MM.1S (cell line): ENCODE measurements at regions not wholly inside any gene's neighbourhood (a gene's known extent, or its start where the extent isn't known, plus 50 kb on each side); places are given as distances from the start of the nearest gene placed in this dataset.

ENCODE experiments used
- DNase-seq: peaks from one replicate; pipeline ENCODE4 v3.0.0-alpha.2; 2015
- H2AFZ ChIP-seq: fragments of 300-600 bp; sonication (generic); 2 replicates; pipeline ENCODE4 v1.6.0; 2016; ENCODE audit warnings: antibody characterized with exemption, low read length
- H3F3A ChIP-seq: fragments of 300-600 bp; sonication (generic); 2 replicates; pipeline ENCODE4 v1.6.1; 2016; ENCODE audit warnings: mild to moderate bottlenecking, antibody characterized with exemption, low read length, moderate library complexity, mixed read lengths; ENCODE audit not compliant: insufficient read depth
- H3K27ac ChIP-seq: fragments of 300-600 bp; sonication (generic); 2 replicates; pipeline ENCODE4 v1.5.1; 2016; ENCODE audit warnings: mild to moderate bottlenecking, low read length
- H3K27me3 ChIP-seq: fragments of 300-600 bp; sonication (generic); replicated peaks from 2 replicates; pipeline ENCODE4 v1.6.0; 2016; ENCODE audit warnings: low read length; ENCODE audit not compliant: insufficient read depth
- H3K36me3 ChIP-seq: fragments of 300-600 bp; sonication (generic); replicated peaks from 2 replicates; pipeline ENCODE4 v1.6.1; 2016; ENCODE audit warnings: mild to moderate bottlenecking, low read length, mixed read lengths; ENCODE audit not compliant: insufficient read depth
- H3K4me1 ChIP-seq: fragments of 300-600 bp; sonication (generic); 2 replicates; pipeline ENCODE4 v1.6.1; 2016; ENCODE audit warnings: low read length, mixed read lengths
- H3K4me2 ChIP-seq: fragments of 300-600 bp; sonication (generic); 2 replicates; pipeline ENCODE4 v1.6.0; 2016; ENCODE audit warnings: low read depth, low read length
- H3K4me3 ChIP-seq: fragments of 300-600 bp; sonication (generic); 2 replicates; pipeline ENCODE4 v1.5.1; 2016; ENCODE audit warnings: low read length, mixed read lengths
- H3K79me2 ChIP-seq: fragments of 300-600 bp; sonication (generic); 2 replicates; pipeline ENCODE4 v1.6.1; 2016; ENCODE audit warnings: mixed run types, low read length, mixed read lengths
- H3K9ac ChIP-seq: fragments of 300-600 bp; sonication (generic); 2 replicates; pipeline ENCODE4 v1.6.1; 2016; ENCODE audit warnings: low read length, mixed read lengths
- H3K9me2 ChIP-seq: fragments of 300-600 bp; sonication (generic); replicated peaks from 2 replicates; pipeline ENCODE4 v1.6.1; 2016; ENCODE audit warnings: mild to moderate bottlenecking, low read length, mixed read lengths; ENCODE audit not compliant: insufficient read depth
- H3K9me3 ChIP-seq: fragments of 300-600 bp; sonication (generic); replicated peaks from 2 replicates; pipeline ENCODE4 v1.6.1; 2016; ENCODE audit warnings: mild to moderate bottlenecking, low read length, mixed read lengths; ENCODE audit not compliant: insufficient read depth
- H4K20me1 ChIP-seq: fragments of 300-600 bp; sonication (generic); 2 replicates; pipeline ENCODE4 v1.6.1; 2016; ENCODE audit warnings: mild to moderate bottlenecking, low read length, moderate library complexity, mixed read lengths; ENCODE audit not compliant: insufficient read depth
- EZH2 ChIP-seq: fragments of 300-600 bp; sonication (generic); optimal IDR thresholded peaks from 2 replicates; pipeline ENCODE3; 2017; ENCODE audit warnings: low read depth, mild to moderate bottlenecking, antibody characterized with exemption, low read length, mixed read lengths
- EZH2phosphoT487 ChIP-seq: fragments of 300-600 bp; sonication (generic); IDR thresholded peaks from 2 replicates; pipeline ENCODE4 v1.6.1; 2018; ENCODE audit warnings: antibody characterized with exemption, low read length
- TF ChIP-seq, protein P1 (sequence below): fragments of 300-600 bp; sonication (generic); IDR thresholded peaks from 2 replicates; pipeline ENCODE4 v1.5.1; 2016; ENCODE audit warnings: antibody characterized with exemption, low read length, mixed read lengths

DNA sequence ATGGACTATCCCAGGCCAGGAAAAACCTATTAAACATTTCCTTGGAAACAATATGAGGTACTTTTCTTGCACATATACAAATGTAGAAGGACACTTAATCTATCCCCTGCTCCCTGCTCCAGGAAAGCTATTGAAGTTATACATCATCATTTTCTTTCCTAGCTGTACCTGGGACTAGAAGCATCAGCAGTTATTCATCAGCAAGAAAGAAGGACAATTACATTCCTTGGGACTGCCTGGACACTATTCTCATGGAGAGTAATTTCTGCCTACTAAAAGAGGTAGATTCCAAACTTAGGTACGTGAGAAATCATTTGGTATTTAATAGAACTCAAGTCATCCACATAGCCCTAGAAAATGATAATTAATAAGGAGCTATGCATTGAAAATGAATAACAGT is 51.0 kb upstream of the PICALM start:
- Histone ChIP-seq H3K4me3 (no peak overlapping the region), H3K9me3 (no peaks in the 10 kb centered on the region), H3K27me3 (no peaks in the 10 kb centered on the region), H4K20me1 (no peaks in the 10 kb centered on the region), H3K79me2 (no peaks in the 10 kb centered on the region), H3K9me2 (no peaks in the 10 kb centered on the region), H3K9ac (no peak overlapping the region), H3K4me2 (no peak overlapping the region), H3K4me1 (peaks cover 34% of the 10 kb centered on the region), H2AFZ (no peak overlapping the region), H3K36me3 (no peaks in the 10 kb centered on the region), H3F3A (no peaks in the 10 kb centered on the region), H3K27ac (no peak overlapping the region)
- no peak for DNase-seq
- TF ChIP-seq, protein P1, sequence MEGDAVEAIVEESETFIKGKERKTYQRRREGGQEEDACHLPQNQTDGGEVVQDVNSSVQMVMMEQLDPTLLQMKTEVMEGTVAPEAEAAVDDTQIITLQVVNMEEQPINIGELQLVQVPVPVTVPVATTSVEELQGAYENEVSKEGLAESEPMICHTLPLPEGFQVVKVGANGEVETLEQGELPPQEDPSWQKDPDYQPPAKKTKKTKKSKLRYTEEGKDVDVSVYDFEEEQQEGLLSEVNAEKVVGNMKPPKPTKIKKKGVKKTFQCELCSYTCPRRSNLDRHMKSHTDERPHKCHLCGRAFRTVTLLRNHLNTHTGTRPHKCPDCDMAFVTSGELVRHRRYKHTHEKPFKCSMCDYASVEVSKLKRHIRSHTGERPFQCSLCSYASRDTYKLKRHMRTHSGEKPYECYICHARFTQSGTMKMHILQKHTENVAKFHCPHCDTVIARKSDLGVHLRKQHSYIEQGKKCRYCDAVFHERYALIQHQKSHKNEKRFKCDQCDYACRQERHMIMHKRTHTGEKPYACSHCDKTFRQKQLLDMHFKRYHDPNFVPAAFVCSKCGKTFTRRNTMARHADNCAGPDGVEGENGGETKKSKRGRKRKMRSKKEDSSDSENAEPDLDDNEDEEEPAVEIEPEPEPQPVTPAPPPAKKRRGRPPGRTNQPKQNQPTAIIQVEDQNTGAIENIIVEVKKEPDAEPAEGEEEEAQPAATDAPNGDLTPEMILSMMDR = no peak
- TF ChIP-seq EZH2 (no peak), EZH2phosphoT487 (no peak)

- H3K4me1 ChIP-seq = peaks cover 30% of the 10 kb centered on the region
- H3F3A ChIP-seq = no peaks in the 10 kb centered on the region
- no peaks in the 10 kb centered on the region for H3K27me3 ChIP-seq
- H3K9ac ChIP-seq = no peak overlapping the region
- H2AFZ ChIP-seq = no peak overlapping the region
- H3K4me2 ChIP-seq = no peak overlapping the region
- TF ChIP-seq EZH2 (no peak), EZH2phosphoT487 (no peak)
- TF ChIP-seq, protein P1 = no peak
- no peaks in the 10 kb centered on the region for H3K36me3 ChIP-seq
- no peaks in the 10 kb centered on the region for H4K20me1 ChIP-seq
- H3K4me3 ChIP-seq = no peak overlapping the region
- H3K9me3 ChIP-seq = no peaks in the 10 kb centered on the region
- H3K27ac ChIP-seq = no peak overlapping the region
- no peaks in the 10 kb centered on the region for H3K9me2 ChIP-seq
- no peak for DNase-seq
- H3K79me2 ChIP-seq = no peaks in the 10 kb centered on the region
Observed at GRCh38 chr11:86119077-86119476, 50.2 kb upstream of the PICALM start.
